ENCODE measurements at regions not wholly inside any gene's neighbourhood (a gene's known extent, or its start where the extent isn't known, plus 50 kb on each side); places are given as distances from the start of the nearest gene placed in this dataset.

- Histone ChIP-seq H3K36me3 (replicated peaks) (no peaks in the 10 kb centered on the region), H3K27me3 (replicated peaks) (no peaks in the 10 kb centered on the region), H3K27ac (no peak overlapping the region), H3K4me3 (ENCODE audit: low read depth, low read length) (no peak overlapping the region)
- in situ Hi-C loops (cut with HindIII; ENCODE audit: low pct_ligation_motif_present, low sequenced_read_pairs), result no loop called here
- no peak for TF ChIP-seq CTCF (IDR thresholded peaks at IDR 0.05; ENCODE audit: low read depth, low read length, missing control alignments)
- no peak for DNase-seq
Measured at GRCh38 chr2:137729305-137729704, 235.0 kb upstream of the HNMT start.

- in situ Hi-C loops (cut with HindIII; ENCODE audit: low pct_ligation_motif_present, low sequenced_read_pairs), result no loop called here
- DNase-seq, result no peak
- Histone ChIP-seq H3K36me3 (replicated peaks) (no peaks in the 10 kb centered on the region), H3K4me3 (ENCODE audit: low read depth, low read length) (no peak overlapping the region), H3K27me3 (replicated peaks) (no peaks in the 10 kb centered on the region), H3K27ac (no peak overlapping the region)
- no peak for TF ChIP-seq CTCF (IDR thresholded peaks at IDR 0.05; ENCODE audit: low read depth, low read length, missing control alignments)
Measured at GRCh38 chr2:137737559-137737958, 226.7 kb upstream of the HNMT start.

- Histone ChIP-seq H3K36me3 (replicated peaks) (no peaks in the 10 kb centered on the region), H3K27me3 (replicated peaks) (no peaks in the 10 kb centered on the region), H3K4me3 (ENCODE audit: low read depth, low read length) (no peak overlapping the region), H3K27ac (no peak overlapping the region)
- in situ Hi-C loops (cut with HindIII; ENCODE audit: low pct_ligation_motif_present, low sequenced_read_pairs), result no loop called here
- no peak for TF ChIP-seq CTCF (IDR thresholded peaks at IDR 0.05; ENCODE audit: low read depth, low read length, missing control alignments)
- DNase-seq, result no peak
Measured at GRCh38 chr2:137741784-137742362, 222.4 kb upstream of the HNMT start.

- TF ChIP-seq CTCF (IDR thresholded peaks at IDR 0.05; ENCODE audit: low read depth, low read length, missing control alignments), result no peak
- Histone ChIP-seq H3K27me3 (replicated peaks) (no peaks in the 10 kb centered on the region), H3K36me3 (replicated peaks) (no peaks in the 10 kb centered on the region), H3K4me3 (ENCODE audit: low read depth, low read length) (no peak overlapping the region), H3K27ac (no peak overlapping the region)
- DNase-seq, result no peak
- in situ Hi-C loops (cut with HindIII; ENCODE audit: low pct_ligation_motif_present, low sequenced_read_pairs), result no loop called here
Measured at GRCh38 chr2:137747509-137747908, 216.8 kb upstream of the HNMT start.

GRCh38 chr2:137748533-137748932 is 215.7 kb upstream of the HNMT start:
- DNase-seq, result no peak
- in situ Hi-C loops (cut with HindIII; ENCODE audit: low pct_ligation_motif_present, low sequenced_read_pairs), result no loop called here
- Histone ChIP-seq H3K4me3 (ENCODE audit: low read depth, low read length) (no peak overlapping the region), H3K27me3 (replicated peaks) (no peaks in the 10 kb centered on the region), H3K36me3 (replicated peaks) (no peaks in the 10 kb centered on the region), H3K27ac (no peak overlapping the region)
- TF ChIP-seq CTCF (IDR thresholded peaks at IDR 0.05; ENCODE audit: low read depth, low read length, missing control alignments), result no peak

GRCh38 chr2:137764646-137765045 is 199.6 kb upstream of the HNMT start:
- no peak overlapping the region for H3K27ac ChIP-seq
- H3K27me3 ChIP-seq (replicated peaks), result no peaks in the 10 kb centered on the region
- DNase-seq, result no peak
- H3K4me3 ChIP-seq (ENCODE audit: low read depth, low read length), result no peak overlapping the region
- H3K36me3 ChIP-seq (replicated peaks), result no peaks in the 10 kb centered on the region
- no peak for TF ChIP-seq CTCF (IDR thresholded peaks at IDR 0.05; ENCODE audit: low read depth, low read length, missing control alignments)
- in situ Hi-C loops (cut with HindIII; ENCODE audit: low pct_ligation_motif_present, low sequenced_read_pairs), result no loop called here
